ENCODE measurements at regions not wholly inside any gene's neighbourhood (a gene's known extent, or its start where the extent isn't known, plus 50 kb on each side); places are given as distances from the start of the nearest gene placed in this dataset.

DNA sequence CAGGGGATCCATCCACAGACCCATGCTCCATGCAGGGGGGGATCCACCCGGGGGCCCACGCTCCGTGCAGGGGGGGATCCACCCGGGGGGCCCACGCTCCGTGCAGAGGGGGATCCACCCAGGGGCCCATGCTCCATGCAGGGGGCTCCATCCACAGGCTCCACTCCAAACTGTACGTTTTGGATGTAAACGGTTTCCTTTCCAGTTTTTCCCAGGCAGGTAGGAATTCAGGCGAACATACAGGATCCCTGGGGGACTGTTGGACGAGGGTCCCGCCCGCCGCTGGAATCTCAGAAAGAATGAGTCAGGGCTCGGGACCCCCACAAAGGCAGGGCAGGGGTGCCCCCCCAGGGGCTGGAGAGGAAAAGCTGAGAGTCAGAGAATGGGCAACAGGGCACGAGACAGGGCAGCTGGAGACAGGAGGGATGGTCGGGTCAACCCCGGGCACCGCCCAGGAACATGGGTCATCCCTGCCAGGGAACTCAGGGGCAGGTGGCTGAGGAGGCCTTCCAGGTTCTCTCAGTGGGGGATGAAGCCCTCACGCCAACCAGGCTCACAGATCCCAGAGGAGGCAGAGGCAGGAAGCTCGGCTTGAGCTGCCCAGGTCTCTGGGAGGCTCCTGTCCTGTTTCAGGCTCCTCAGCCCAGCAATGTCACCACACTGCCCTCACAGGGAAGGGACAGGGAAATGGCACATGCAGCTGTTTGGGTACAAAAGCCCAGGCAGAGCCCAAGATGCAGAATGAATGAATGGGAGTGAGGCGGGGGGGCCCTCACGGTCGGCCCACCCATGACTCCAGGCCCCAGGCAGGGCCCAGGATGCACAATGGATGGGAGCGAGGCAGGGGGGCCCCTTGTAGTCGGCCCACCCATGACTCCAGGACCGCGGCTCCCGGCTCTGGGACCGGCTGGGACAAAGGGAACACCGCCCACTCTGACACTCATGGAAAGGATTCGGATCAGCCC is 200.2 kb downstream of the BRD1 start:
- TF ChIP-seq TAF1 (IDR thresholded peaks at IDR 0.05; ENCODE audit: low read depth, low read length): no peak
- TF ChIP-seq POLR2A (IDR thresholded peaks at IDR 0.05; ENCODE audit: low read depth, low read length): no peak
- no peak for TF ChIP-seq POLR2AphosphoS5 (IDR thresholded peaks at IDR 0.05; ENCODE audit: low read depth, low read length)
- TF ChIP-seq SPI1 (IDR thresholded peaks at IDR 0.05; ENCODE audit: low read depth, low read length): no peak
- no peak for TF ChIP-seq POU2F2 (IDR thresholded peaks at IDR 0.05; ENCODE audit: low read depth, low read length)
- no peak for TF ChIP-seq PAX5 (IDR thresholded peaks at IDR 0.05; ENCODE audit: insufficient read depth, low read length, severe bottlenecking)

Measured in GM12891 (cell line).